ENCODE measurements at regions not wholly inside any gene's neighbourhood (a gene's known extent, or its start where the extent isn't known, plus 50 kb on each side); places are given as distances from the start of the nearest gene placed in this dataset.

GRCh38 chr15:62218841-62219240 lies 53.8 kb upstream of the C2CD4B start:
- no peak overlapping the region for H3K4me3 ChIP-seq
- H3K4me1 ChIP-seq (replicated peaks; ENCODE audit: insufficient read depth): no peaks in the 10 kb centered on the region
- DNase-seq: no peak
- intact Hi-C loops (cut with micrococcal nuclease; ENCODE audit: unreplicated experiment): no loop called here
- H3K9me3 ChIP-seq (ENCODE audit: insufficient read depth, low read depth): peaks cover 5% of the 10 kb centered on the region; the same call in 1 of the 2 replicates
- no TSS peak for BruUV-seq (replicated peaks)
- H3K79me2 ChIP-seq (ENCODE audit: low read depth): no peaks in the 10 kb centered on the region
- H3K36me3 ChIP-seq (ENCODE audit: low read depth): no peaks in the 10 kb centered on the region
- TF ChIP-seq EZH2 (IDR thresholded peaks at IDR 0.05; ENCODE audit: low read depth) (no peak), CTCF (conservative IDR thresholded peaks at IDR 0.05) (no peak)
- CTCF ChIA-PET: interaction anchor here (0.6 kb wide), 1 partner anchor 1282 kb away, joined by 18 read pairs; no protein-coding TSS in a partner anchor
- no peaks in the 10 kb centered on the region for H4K20me1 ChIP-seq (ENCODE audit: insufficient read depth)
- POLR2A ChIA-PET (ENCODE audit: unreplicated experiment): interaction anchor here (0.7 kb wide), 1 partner anchor 105 kb away, joined by 6 read pairs; no protein-coding TSS in a partner anchor
- H3K9me2 ChIP-seq (ENCODE audit: insufficient read depth): no peaks in the 10 kb centered on the region
- no peak overlapping the region for H3K27ac ChIP-seq
- H2AFZ ChIP-seq: no peak overlapping the region
- no peaks in the 10 kb centered on the region for H3F3A ChIP-seq (ENCODE audit: insufficient read depth, low read depth)
- H3K4me2 ChIP-seq: no peak overlapping the region
- H3K27me3 ChIP-seq (ENCODE audit: insufficient read depth, low read depth): 0 out of 2 replicates have a peak, but pooled peaks cover 14% of the 10 kb centered on the region

DNA sequence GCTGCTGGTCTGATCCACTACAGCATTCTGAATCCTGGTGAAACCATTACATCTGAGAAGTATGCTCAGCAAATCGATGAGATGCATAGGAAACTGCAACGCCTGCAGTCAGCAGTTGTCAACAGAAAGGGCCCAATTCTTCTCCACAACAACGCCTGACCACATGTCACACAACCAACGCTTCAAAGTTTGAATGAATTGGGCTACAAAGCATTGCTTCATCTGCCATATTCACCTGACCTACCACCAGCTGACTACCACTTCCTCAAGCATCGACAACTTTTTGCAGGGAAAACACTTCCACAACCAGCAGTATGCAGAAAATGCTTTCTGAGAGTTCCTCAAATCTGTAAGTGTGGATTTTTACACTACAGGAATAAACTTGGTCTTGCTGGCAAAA lies 54.7 kb upstream of the C2CD4B start:
- Histone ChIP-seq H4K20me1 (ENCODE audit: insufficient read depth) (no peaks in the 10 kb centered on the region), H3K4me3 (no peak overlapping the region), H3K4me2 (no peak overlapping the region), H3K27ac (no peak overlapping the region), H2AFZ (no peak overlapping the region), H3K79me2 (ENCODE audit: low read depth) (no peaks in the 10 kb centered on the region), H3K9me3 (ENCODE audit: insufficient read depth, low read depth) (peaks cover 5% of the 10 kb centered on the region; the same call in 1 of the 2 replicates), H3K9me2 (ENCODE audit: insufficient read depth) (no peaks in the 10 kb centered on the region), H3F3A (ENCODE audit: insufficient read depth, low read depth) (no peaks in the 10 kb centered on the region), H3K27me3 (ENCODE audit: insufficient read depth, low read depth) (0 out of 2 replicates have a peak, but pooled peaks cover 13% of the 10 kb centered on the region), H3K4me1 (replicated peaks; ENCODE audit: insufficient read depth) (no peaks in the 10 kb centered on the region), H3K36me3 (ENCODE audit: low read depth) (no peaks in the 10 kb centered on the region)
- ChIA-PET CTCF (interaction anchor here (0.6 kb wide), 1 partner anchor 1281 kb away, joined by 18 read pairs; no protein-coding TSS in a partner anchor), POLR2A (ENCODE audit: unreplicated experiment) (no interaction called here)
- intact Hi-C loops (cut with micrococcal nuclease; ENCODE audit: unreplicated experiment): no loop called here
- TF ChIP-seq EZH2 (IDR thresholded peaks at IDR 0.05; ENCODE audit: low read depth) (no peak), CTCF (conservative IDR thresholded peaks at IDR 0.05) (no peak)
- no peak for DNase-seq
- BruUV-seq (replicated peaks): no TSS peak

GRCh38 chr15:62223020-62223419 lies 57.9 kb upstream of the C2CD4B start:
- H3K27ac ChIP-seq: no peak overlapping the region
- no peaks in the 10 kb centered on the region for H3K36me3 ChIP-seq (ENCODE audit: low read depth)
- POLR2A ChIA-PET (ENCODE audit: unreplicated experiment): no interaction called here
- BruUV-seq (replicated peaks): no TSS peak
- no peaks in the 10 kb centered on the region for H3K9me2 ChIP-seq (ENCODE audit: insufficient read depth)
- no peaks in the 10 kb centered on the region for H3K79me2 ChIP-seq (ENCODE audit: low read depth)
- H3F3A ChIP-seq (ENCODE audit: insufficient read depth, low read depth): no peaks in the 10 kb centered on the region
- no peak overlapping the region for H3K4me3 ChIP-seq
- 0 out of 2 replicates have a peak, but pooled peaks cover 2% of the 10 kb centered on the region for H3K27me3 ChIP-seq (ENCODE audit: insufficient read depth, low read depth)
- no peaks in the 10 kb centered on the region for H4K20me1 ChIP-seq (ENCODE audit: insufficient read depth)
- H3K9me3 ChIP-seq (ENCODE audit: insufficient read depth, low read depth): no peaks in the 10 kb centered on the region
- no peak overlapping the region for H2AFZ ChIP-seq
- no peak overlapping the region for H3K4me2 ChIP-seq
- H3K4me1 ChIP-seq (replicated peaks; ENCODE audit: insufficient read depth): no peaks in the 10 kb centered on the region
- intact Hi-C loops (cut with micrococcal nuclease; ENCODE audit: unreplicated experiment): no loop called here
- no peak for DNase-seq
- TF ChIP-seq CTCF (conservative IDR thresholded peaks at IDR 0.05) (no peak), EZH2 (IDR thresholded peaks at IDR 0.05; ENCODE audit: low read depth) (no peak)
- CTCF ChIA-PET: no interaction called here
